HG02763 (cell line): ENCODE measurements at regions not wholly inside any gene's neighbourhood (a gene's known extent, or its start where the extent isn't known, plus 50 kb on each side); places are given as distances from the start of the nearest gene placed in this dataset.
"Not testable (repeated sequence)": the region's sequence is repeated elsewhere in the genome, so short reads cannot be mapped to it uniquely, and the experiment has no call there.

Experiments
- ATAC-seq: cut with Tn5 transposase; IDR thresholded peaks from one replicate; pipeline ENCODE4 v1.9.1; 2021; ENCODE audit warnings: mild to moderate bottlenecking, moderate library complexity; ENCODE audit not compliant: unreplicated experiment

GRCh38 chr14:43754838-43755237, 752.2 kb downstream of the FSCB start:
- no peak for ATAC-seq

- ATAC-seq, result no peak
Measured at GRCh38 chr14:43745746-43746145, 761.3 kb downstream of the FSCB start.

GRCh38 chr14:43735932-43736331, 771.2 kb downstream of the FSCB start:
- ATAC-seq, result no peak

GRCh38 chr14:43729143-43729542, 777.9 kb downstream of the FSCB start:
- no peak for ATAC-seq

DNA sequence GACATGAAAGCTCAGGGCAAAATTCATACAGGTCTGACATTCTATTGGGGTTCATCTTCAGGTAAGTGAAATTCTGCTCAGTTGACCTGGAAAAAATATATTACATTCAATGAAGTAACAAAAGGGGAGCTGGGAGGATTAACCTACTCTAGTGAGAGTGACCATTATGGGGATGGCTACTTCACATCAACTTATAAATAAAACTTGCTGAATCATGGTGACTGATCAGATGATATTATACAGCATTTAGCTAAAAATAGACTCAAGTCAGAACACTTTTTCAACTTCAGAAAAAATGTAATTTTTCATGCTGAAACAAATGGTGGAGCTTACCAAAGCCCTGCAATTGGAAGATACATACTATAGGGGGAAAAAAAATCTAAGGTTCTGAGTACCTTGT, 800.2 kb downstream of the FSCB start:
- no peak for ATAC-seq

DNA sequence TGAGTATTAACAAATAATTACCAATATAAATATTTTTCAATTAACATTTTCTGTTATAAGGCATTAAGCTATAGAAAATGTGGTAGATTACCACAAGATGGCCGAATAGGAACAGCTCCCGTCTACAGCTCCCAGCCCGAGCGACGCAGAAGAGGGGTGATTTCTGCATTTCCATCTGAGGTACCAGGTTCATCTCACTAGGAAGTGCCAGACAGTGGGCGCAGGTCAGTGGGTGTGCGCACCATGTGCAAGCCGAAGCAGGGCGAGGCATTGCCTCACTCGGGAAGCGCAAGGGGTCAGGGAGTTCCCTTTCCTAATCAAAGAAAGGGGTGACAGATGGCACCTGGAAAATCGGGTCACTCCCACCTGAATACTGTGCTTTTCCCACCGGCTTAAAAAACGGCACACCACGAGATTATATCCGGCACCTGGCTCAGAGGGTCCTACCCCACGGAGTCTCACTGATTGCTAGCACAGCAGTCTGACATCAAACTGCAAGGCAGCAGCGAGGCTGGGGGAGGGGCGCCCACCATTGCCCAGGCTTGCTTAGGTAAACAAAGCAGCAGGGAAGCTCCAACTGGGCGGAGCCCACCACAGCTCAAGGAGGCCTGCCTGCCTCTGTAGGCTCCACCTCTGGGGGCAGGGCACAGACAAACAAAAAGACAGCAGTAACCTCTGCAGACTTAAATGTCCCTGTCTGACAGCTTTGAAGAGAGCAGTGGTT, 808.4 kb downstream of the FSCB start:
- not testable (repeated sequence) for ATAC-seq

DNA sequence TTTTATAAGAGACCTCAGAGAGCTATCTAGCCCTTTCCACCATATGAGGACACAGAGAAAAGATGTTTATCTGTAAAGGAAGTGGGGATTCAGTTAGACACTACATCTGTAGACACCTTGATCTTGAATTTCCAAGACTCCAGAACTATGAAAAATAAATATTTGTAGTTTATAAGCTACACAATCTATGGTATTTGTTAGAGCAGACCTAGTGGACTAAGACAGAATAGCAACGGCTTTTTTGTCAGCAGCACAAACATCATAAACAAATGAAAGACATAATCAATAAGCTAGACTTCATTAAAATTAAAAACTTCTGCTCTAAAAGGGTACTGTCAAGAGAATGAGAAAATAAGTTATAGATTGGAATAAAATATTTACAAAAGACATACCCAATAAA, 810.1 kb downstream of the FSCB start:
- no peak for ATAC-seq

- ATAC-seq, result no peak
Measured at GRCh38 chr14:43692706-43693105, 814.4 kb downstream of the FSCB start.

DNA sequence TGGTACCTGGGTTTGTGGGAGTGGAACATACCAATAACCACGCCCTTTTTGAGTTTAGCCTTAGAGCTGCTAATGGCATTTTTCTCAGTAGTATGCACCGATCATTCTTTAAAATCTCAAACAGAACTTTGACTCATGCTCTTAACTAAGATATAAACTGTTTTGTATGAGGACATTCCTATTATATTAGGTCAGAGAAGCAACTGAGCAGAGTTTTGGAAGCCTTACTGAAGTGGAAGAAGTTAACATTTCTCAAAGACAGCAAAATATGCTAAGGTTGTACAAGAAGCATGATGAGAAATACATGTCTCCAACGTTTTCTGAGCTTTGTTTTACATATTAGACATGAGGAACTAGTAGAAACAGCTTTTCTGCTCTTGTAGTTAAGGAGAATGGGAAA, 819.2 kb downstream of the FSCB start:
- no peak for ATAC-seq

- ATAC-seq, result no peak
Measured at GRCh38 chr14:43677581-43677980, 829.5 kb downstream of the FSCB start.

DNA sequence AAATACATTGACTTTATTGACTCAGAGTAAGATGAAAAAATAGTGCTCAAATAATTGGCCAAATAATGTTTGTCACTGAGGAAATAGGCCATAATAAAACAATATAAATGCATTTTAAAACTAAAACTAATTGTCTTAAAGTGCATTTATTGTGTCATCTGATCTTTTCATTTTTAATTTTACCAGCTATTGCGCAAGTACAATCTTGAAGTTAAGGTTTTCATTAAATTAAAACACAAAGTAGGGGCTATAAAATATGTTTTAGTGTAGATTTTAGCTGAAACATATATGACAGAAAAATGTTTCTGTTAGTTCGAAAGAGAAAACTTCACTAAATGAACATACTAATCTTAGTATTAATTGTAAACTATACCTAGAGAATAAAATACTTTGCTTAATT, 832.8 kb downstream of the FSCB start:
- ATAC-seq, result no peak

- no peak for ATAC-seq
Measured at GRCh38 chr14:43671716-43672485, 835.2 kb downstream of the FSCB start.

GRCh38 chr14:43669355-43669754, 837.7 kb downstream of the FSCB start:
- ATAC-seq, result no peak

DNA sequence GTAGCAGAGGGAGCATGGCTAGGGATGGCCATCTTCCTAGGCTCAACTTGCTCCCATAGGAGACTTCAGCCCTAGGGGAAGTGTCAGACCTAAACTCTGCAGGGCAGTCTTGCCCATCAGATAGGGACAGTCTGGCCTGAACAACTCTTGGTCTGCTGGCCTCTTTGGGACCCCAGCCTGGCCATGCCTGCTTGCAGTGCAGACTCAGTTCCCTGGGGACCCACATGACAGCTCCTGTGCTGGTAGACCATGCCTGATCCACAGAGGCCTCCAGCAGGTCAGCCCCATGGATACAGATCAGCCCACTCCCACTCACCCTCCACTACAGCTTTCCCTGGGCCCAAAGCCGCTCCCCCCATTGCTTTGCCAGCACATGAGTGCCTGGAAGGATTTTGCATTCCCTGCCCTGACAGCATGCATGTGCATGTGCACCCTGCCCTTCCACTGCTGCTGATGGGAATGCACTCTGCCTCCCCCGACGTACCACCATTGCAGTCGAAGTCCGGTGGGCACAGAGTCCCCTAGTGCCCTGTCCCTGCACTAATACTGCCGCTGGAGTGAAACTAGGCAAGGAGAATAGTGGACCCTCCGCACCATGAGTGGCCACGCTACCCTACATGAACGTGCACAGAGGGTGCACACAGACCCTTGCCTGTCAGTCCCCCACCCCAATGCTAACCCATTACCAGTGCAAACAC, 841.4 kb downstream of the FSCB start:
- no peak for ATAC-seq

DNA sequence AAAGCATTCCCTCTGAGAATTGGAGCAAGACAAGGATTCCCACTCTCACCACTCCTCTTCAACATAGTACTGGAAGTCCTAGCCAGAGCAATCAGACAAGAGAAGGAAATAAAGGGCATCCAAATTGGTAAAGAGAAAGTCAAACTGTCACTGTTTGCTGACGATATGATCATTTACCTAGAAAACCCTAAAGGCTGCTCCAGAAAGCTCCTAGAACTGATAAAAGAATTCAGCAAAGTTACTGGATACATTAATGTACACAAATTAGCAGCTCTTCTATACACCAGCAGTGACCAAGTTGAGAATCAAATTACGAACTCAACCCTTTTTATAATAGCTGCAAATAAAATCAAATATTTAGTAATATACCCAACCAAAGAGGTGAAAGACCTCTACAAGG, 851.9 kb downstream of the FSCB start:
- not testable (repeated sequence) for ATAC-seq

GRCh38 chr14:43651896-43652295, 855.2 kb downstream of the FSCB start:
- ATAC-seq, result no peak

DNA sequence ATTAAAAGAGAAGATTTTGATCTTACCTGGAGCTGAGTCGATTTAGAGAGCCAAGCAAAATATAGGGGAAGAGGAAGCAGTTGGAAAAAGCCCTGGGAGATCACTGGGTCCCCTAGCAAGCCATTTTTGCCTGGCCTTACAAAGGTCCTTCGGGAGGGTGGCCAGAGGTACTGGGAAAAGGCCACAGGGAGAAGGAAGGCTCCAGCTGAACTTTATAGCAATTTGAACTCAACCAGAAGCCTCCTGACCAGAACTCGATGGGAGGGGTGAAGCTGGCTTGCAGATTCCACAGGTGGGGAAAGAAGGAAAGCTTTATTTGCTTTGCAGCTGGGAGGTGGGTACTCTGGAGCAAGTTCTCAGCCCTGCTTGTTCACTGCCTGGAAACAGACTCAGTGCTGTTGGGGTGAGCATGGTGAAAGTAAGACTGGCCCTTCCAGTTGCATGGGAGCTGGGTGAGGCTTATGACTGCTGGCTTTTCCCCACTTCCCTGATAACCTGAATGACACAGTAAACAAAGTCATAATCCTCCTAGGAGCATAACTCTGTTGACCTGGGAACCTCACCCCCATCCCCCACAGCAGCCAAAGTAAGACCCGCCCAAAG, 855.8 kb downstream of the FSCB start:
- ATAC-seq, result no peak

DNA sequence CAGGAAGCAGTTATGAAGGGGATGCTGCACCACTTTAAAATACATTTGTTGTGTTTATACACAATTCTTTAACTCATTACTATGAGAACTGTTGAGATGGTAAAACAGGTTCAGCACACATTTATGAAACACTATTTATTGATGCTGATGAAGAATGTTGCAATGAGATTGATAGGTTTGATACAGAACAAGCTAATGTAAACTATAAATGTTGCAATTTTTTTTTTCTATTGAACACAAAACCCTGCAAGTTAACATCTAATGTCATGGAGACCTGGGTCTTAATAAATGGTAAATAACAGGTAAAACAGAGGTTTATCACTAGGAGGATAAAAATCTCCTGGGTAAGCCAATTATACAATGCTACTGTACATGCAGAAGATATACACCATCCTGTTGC, 857.6 kb downstream of the FSCB start:
- no peak for ATAC-seq

- ATAC-seq, result no peak
Measured at GRCh38 chr14:43647302-43647701, 859.8 kb downstream of the FSCB start.

DNA sequence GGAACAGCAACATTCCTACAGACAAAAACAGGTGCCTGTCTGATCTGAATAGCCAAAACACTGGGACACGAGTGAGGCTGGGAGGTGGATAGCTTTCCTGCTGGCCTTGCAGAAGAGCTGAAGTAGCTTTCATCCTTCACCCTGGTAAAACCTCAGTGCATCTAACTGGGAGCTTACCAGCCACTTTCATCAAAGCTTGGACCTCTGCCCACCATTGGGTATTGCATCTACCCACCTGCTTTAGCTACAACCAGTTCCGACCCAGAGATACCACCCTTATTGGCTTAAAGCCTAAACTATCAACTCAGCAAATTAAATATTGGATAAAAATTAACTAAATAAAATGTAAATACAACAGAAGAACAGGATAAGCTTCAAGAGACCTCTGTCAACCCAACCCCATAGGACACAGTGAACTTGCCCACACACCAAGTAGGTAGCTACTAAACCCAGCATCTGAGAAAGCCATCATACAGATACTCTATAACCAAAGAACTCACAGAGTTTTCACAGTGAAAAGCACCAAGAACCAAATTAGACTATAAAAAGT, 866.3 kb downstream of the FSCB start:
- ATAC-seq, result no peak

DNA sequence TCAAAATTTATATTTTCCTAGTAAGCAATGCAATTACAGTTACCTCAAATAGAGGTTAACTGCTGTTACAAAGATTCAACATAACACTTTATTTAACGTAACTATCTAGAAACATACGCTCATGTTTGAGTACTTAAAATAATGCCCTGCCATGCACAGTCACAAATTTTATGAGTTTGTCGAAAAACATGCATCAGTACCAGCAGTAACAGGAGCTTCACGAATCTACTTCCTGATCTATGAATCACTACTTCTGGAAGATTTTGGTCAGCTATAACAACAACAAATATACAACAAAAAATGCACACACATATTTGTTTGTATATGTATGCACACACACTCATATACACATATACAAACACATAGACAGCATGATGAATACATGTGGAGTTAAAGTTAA, 881.8 kb downstream of the FSCB start:
- no peak for ATAC-seq
